NCI-H187 (cell line): ENCODE measurements at regions not wholly inside any gene's neighbourhood (a gene's known extent, or its start where the extent isn't known, plus 50 kb on each side); places are given as distances from the start of the nearest gene placed in this dataset.
A peak's percentile ranks its signal among the peaks of the same experiment; 100 is the strongest.
"Not testable (repeated sequence)": the region's sequence is repeated elsewhere in the genome, so short reads cannot be mapped to it uniquely, and the experiment has no call there.

Source experiments
- DNase-seq, 2 experiments: peaks; one replicate each; lab custom pipeline; 2025; lab: John Stamatoyannopoulos, UW

- not testable (repeated sequence) for DNase-seq
Observed at GRCh38 chr16:21487956-21488355, 111.4 kb upstream of the METTL9 start.

- not testable (repeated sequence) for DNase-seq
Observed at GRCh38 chr16:21499046-21499445, 100.3 kb upstream of the METTL9 start.

GRCh38 chr16:21501223-21501868, 98.0 kb upstream of the METTL9 start:
- DNase-seq, result not testable (repeated sequence)

- DNase-seq, result peak in 1 of 2 experiments; percentile 58
Observed at GRCh38 chr16:21501869-21502667, 97.3 kb upstream of the METTL9 start.

- not testable (repeated sequence) for DNase-seq
Observed at GRCh38 chr16:21503574-21503920, 95.8 kb upstream of the METTL9 start.

GRCh38 chr16:21503941-21504832, 95.2 kb upstream of the METTL9 start:
- not testable (repeated sequence) for DNase-seq

GRCh38 chr16:21505751-21506520, 93.4 kb upstream of the METTL9 start:
- not testable (repeated sequence) for DNase-seq

- not testable (repeated sequence) for DNase-seq
Observed at GRCh38 chr16:21506857-21507456, 92.4 kb upstream of the METTL9 start.

- DNase-seq, result not testable (repeated sequence)
Observed at GRCh38 chr16:21507631-21508305, 91.6 kb upstream of the METTL9 start.

GRCh38 chr16:21508661-21509436, 90.5 kb upstream of the METTL9 start:
- DNase-seq, result not testable (repeated sequence)

- DNase-seq, result not testable (repeated sequence)
Observed at GRCh38 chr16:21509437-21510086, 89.8 kb upstream of the METTL9 start.

- not testable (repeated sequence) for DNase-seq
Observed at GRCh38 chr16:21510869-21511255, 88.5 kb upstream of the METTL9 start.

GRCh38 chr16:21511315-21512210, 87.8 kb upstream of the METTL9 start:
- DNase-seq, result not testable (repeated sequence)

- DNase-seq, result not testable (repeated sequence)
Observed at GRCh38 chr16:21512280-21513192, 86.8 kb upstream of the METTL9 start.

- not testable (repeated sequence) for DNase-seq
Observed at GRCh38 chr16:21513337-21513741, 86.0 kb upstream of the METTL9 start.

- not testable (repeated sequence) for DNase-seq
Observed at GRCh38 chr16:21513812-21514473, 85.4 kb upstream of the METTL9 start.

- DNase-seq, result not testable (repeated sequence)
Observed at GRCh38 chr16:21514474-21514840, 84.9 kb upstream of the METTL9 start.
